ENCODE measurements at regions not wholly inside any gene's neighbourhood (a gene's known extent, or its start where the extent isn't known, plus 50 kb on each side); places are given as distances from the start of the nearest gene placed in this dataset.

GRCh38 chr6:111959766-111960165 lies 86.5 kb upstream of the FYN start:
- DNase-seq = no peak

GRCh38 chr6:111967131-111967530 lies 86.8 kb upstream of the CCN6 start:
- DNase-seq = no peak

DNA sequence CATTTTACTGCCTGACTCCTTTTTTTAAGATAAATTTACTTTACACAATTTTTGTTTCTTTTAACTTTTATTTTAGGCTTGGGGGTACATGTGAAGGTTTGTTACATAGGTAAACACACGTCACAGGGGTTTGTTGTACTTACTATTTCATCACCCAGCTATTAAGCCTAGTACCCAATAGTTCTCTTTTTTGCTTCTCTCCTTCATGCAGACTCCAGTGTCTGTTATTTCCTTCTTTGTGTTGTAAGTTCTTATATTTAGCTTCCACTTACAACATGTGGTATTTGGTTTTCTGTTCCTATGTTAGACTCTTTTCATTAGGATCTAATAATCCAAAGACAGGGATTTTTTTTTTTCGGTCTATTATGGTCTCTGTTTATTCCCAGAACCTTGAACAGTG lies 83.5 kb upstream of the CCN6 start:
- no peak for DNase-seq

DNA sequence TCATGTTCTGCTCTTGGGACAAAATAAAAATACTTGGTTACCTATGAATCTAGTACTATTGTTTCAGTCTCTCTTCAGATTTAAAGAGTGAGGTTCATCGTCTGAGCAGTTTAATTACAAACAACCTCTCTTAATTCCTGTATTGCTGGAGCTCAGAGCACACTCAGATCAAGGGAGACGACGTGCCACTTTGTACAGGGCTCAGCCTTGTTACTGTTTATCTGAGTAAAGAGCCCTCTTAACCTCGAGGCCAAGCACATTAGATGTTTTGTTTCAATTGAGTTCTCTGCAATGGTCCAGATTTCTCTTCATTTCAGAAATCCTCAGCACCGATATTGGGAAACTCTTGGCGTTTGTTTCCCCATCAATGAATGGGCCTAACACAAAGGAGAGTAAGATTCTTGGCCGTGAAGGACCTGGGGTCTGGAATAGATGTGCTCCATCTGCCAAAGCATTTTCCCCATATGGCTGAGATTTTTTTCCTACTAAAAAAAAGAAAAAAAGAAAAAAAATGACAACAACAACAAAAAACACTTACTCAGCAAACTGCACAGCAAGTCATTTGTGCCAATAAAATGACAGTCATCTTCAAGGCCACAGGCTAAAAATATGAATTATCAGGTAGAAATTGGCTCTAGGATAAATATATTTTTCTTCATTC lies 82.6 kb upstream of the CCN6 start:
- no peak for DNase-seq

GRCh38 chr6:111971866-111972532 lies 81.9 kb upstream of the CCN6 start:
- no peak for DNase-seq

- DNase-seq = no peak
Measured at GRCh38 chr6:111972745-111973117, 81.2 kb upstream of the CCN6 start.

DNA sequence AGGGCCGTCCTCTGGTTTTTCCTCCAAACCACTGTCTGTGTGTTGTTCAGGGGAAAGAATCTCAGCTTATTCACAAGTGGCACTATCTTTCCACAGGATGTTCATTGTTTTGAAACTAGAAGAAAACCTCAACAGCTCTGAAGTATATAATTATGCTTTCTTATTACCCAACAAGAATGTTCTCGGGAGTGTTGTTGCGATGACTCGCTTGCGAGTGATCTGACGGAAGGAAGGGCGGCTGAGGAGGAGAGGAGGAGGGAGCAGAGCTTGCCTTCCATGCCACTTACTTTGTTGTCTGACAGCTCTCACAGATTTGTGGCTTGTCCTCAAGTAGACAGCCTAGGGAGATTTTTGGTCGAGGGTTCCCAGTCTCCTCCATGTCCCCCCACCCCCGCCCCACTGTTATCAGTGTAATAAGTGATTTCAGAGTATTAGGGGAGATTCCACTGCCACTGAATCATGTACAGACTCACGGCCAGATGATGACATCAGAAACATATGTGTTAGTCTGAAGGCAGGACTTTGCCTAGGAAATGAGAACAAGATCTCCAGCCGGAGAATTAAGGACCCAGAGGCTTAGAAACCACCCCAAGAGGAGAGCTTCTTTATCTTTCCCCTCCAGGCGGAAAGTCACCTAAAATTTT lies 80.7 kb upstream of the CCN6 start:
- peak; percentile 83 for DNase-seq

DNA sequence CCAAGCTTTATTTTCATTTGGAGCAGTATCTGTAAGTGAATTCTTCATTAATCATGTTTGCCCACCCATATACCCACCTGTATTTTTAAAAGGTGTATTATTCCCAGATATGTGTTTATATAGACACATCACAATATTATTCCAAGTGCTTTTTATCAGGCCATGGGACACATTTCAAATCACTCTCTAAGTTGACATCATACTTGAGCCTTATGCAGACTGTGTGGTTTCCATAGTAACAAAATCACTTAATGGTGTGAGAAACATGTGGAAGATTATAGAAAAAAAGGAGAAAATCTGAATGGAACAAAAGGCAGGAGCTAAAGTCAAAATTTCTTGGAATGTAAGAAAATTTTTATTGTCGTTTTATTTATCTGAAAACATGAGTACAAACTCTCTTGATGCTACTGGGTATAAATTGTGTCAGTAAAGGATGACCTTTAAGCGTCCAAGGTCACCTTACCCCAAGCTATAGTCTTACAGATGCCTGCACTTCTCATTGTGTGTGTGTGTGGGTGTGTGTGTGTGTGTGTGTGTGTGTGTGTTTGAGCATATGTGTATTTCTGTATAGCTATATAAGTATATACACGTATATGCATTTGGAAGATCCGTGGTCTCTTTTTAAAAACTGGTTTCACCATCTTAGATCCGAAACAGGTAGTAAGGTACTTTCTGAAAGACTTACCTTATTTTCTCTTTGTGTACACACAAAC lies 79.8 kb upstream of the CCN6 start:
- DNase-seq = peak; percentile 12

GRCh38 chr6:111975466-111975865 lies 78.4 kb upstream of the CCN6 start:
- DNase-seq = no peak

- DNase-seq = no peak
Measured at GRCh38 chr6:111976139-111976538, 77.8 kb upstream of the CCN6 start.

GRCh38 chr6:111978532-111979149 lies 75.3 kb upstream of the CCN6 start:
- no peak for DNase-seq

DNA sequence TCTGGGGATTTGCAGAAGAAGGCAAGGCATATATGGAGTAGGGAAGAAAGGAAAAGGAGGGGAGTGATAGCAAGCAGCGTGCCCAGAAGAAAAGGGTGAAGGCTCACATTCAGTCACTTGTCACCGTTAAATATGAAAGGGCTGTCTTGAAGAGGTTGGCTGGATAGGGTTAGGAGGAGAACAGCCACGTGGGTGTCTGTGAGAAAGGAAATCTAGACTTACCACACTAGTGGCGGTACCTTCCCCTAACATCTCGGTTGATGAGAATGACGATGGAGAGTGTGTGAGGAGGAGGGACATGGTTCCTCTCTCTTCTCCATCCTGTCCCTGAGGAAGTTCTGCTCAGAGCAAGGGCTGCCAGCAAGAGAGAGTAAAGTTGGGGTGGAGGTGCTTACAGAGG lies 74.3 kb upstream of the CCN6 start:
- DNase-seq = no peak

DNA sequence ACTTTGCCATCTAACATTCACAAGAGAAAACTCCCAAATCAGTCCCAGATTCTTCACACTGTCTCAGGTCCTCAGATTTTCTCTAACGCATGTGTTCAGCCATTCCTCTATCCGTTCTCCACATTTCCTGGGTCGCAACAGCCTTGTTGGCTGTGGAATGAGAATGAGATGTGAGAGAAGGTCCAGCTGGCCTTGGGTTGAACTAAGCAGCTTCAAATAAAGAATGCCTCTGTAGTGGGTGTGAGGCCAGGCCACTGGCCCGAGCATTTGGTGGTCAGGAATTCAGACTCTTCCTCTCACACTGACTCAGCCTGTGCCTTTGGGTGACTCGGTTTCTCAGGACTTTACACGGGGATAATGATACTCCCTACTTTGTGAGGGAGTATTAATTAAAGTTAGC lies 73.8 kb upstream of the CCN6 start:
- DNase-seq = no peak

- no peak for DNase-seq
Measured at GRCh38 chr6:111980971-111981840, 72.7 kb upstream of the CCN6 start.

DNA sequence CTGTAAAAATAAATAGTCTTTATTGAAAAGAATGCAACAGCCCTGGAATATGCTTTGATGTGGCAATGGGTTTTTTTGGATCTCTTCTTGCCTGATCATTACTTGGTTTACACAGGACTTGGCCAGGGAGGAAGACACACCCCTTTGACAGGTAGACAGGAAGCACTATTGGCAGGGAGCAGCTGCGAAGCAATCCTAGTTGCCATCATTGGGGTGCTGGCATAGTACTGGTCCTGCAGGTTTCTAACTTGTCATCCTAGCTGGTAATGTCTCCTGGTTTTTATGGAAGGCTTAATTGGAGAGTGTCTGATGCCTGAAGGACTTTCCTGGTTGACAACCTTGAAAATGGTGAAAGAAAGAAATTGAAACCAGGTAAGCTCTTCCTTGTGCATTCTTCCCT lies 71.2 kb upstream of the CCN6 start:
- no peak for DNase-seq

DNA sequence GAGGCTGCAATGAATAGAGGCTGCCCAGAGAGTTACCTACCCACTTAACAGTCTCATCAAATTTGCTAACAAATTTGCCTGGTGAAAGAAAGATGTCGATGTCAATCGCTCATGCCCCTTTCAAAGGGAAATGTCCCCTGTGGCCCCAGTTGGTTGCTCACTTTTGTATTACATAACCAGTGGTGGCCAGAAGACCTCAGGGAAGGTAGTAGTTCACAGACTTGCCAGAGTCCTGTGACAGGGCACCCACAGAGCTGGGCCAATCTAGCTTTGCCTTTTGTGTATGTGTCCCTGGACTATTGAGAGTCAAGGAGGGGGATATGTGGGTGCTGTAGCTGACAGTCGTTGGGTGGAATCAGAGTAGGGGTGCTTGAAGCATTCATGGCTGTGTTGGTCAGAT lies 70.7 kb upstream of the CCN6 start:
- DNase-seq = no peak

GRCh38 chr6:111984081-111984480 lies 69.8 kb upstream of the CCN6 start:
- DNase-seq = no peak

DNA sequence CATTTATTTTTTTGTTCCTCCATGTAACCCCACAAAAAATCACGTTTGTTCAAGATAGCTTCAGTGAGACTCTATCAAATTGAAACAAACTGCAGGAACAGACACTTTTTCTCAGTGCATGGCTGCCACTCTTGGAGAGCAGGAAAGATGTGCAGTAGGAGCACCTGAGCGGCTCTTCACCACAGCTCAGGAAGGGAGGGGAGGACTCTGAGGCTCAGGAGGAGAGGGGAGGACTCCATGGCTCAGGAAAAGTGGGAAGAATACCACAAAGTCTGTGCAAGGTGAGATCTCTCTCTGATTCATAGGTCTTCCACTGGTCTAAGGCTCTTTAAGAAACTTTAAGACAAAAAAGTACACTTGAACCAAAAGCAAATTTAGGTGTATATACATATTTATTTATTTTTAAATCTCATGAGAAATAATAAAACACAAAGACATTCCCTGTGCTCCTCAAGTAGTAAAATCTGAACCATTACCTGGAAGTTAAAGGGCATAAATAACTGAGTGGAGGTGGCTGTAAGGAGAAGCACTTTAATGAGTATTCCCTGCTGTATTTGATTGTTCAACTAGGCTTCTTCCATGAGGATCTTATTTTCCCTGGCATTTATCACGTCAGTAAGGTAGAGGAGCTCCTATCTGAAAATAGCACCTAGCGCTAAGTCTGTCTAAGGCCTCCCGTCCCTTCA lies 69.2 kb upstream of the CCN6 start:
- no peak for DNase-seq

DNA sequence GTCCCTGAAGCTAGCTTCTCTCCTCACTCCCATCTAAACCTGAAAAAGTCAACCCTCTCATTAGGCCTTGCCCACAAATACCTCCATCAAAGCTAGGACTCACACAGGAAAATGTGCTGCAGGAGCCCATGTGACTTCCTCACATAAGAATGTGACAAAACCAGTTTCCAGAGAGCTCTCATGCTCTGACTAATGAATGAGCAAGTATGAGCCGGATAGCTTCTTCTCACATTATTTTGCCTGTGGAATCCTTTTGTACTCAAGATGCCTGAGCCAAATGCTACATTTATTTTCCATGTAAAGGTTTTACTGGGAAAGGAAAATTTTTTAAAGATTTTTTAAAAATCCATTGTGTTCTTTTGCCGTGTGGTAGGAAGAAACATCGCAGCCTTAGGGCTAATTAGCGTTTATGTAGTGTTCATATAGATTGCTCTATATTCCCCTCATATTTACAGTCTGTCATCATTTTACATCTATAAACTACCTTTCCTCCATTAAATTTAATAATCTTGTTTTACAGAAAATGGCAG lies 68.6 kb upstream of the CCN6 start:
- DNase-seq = peak; percentile 59

DNA sequence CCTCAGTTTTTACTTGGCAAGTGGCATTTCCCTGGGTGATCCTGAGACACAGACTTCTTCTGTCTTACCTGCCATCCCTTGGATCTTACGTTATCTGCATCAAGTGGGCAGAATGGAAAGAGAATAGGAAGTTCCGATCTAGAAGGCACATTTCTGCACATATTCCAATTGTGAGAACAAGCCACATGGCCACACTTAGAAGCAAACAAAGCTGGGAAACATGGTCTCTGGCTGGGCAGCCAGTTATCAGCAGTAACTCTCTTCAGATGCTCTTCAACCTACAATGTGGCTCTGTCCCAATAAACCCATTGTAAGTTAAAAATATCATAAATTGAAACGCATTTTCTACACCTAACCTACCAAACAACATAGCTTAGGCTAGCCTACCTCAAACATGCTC lies 67.3 kb upstream of the CCN6 start:
- no peak for DNase-seq

- DNase-seq = no peak
Measured at GRCh38 chr6:111987295-111987694, 66.6 kb upstream of the CCN6 start.

GRCh38 chr6:111988926-111989325 lies 65.0 kb upstream of the CCN6 start:
- no peak for DNase-seq

All from amniotic stem cell (primary cell).